Fibroblast of skin of left biceps (primary cell): ENCODE measurements at regions not wholly inside any gene's neighbourhood (a gene's known extent, or its start where the extent isn't known, plus 50 kb on each side); places are given as distances from the start of the nearest gene placed in this dataset.

ENCODE experiments used
- DNase-seq, 2 experiments: peaks; one replicate each; pipeline ENCODE4 v3.0.0-alpha.2; 2013; ENCODE audit warnings: low read depth in 2 of 2

DNA sequence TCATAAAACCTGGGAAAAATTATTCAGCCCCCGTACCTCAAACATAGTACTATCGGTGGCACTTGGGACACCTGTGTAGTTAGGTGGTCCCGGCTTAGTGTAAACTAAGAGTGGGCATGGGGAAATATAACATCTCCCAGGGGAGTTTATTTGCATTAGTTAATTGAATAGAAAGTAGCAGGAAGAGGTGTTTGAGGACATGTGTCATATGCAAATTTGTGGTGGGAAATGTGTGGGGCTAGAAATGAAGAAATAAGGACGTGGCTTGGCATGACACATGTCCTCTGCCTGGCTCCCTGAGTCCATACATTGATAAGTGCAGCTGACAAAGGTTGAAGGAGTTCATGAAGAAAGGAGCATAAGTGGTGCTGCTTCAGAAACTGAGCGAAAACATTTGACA is 483.6 kb downstream of the SH2D1A start:
- no peak for DNase-seq

- DNase-seq = no peak
These were observed 482.9 kb upstream of the TEX13C start for GRCh38 chrX:124836786-124837185.

- DNase-seq = no peak
These were observed 477.5 kb upstream of the TEX13C start for GRCh38 chrX:124842205-124842604.

DNA sequence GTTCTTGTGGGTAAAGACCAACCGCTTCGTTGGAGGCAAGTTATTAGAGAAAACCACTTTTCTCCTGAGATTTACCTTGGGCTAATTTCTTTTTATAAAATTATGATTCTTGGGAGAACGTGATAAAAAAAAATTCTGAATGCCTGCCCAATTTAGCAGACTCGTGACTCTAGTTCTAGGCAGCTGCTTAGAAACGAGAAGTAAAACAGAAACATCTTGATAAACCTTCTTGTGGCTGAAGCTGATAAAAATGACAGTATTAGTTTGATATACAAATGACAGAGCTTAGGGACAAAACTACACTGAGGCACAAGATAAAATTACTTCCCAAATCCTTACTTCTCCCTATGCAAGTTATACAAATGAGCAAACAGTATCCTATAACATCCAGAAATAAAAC is 458.9 kb upstream of the TEX13C start:
- DNase-seq = no peak

DNA sequence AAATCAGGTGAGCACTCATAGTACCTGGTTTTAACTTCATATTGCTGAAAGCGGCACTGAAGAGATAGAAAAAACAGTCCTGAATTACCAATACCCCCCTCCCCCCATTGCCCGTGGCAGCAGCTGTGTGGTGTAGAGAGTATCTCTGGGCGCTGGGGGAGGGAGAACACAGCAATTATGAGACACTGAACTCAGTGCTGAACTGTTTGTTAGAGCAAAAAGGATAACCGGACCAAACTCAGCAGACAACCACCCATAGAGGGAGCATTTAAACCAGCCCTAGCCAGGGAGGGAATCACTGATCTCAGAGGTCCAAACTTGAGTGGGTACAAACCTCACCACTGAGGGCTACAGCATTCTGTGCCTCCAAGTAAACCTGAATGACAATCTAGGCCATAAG is 457.4 kb upstream of the TEX13C start:
- DNase-seq = no peak

- DNase-seq = no peak
These were observed 456.4 kb upstream of the TEX13C start for GRCh38 chrX:124863303-124863702.

DNA sequence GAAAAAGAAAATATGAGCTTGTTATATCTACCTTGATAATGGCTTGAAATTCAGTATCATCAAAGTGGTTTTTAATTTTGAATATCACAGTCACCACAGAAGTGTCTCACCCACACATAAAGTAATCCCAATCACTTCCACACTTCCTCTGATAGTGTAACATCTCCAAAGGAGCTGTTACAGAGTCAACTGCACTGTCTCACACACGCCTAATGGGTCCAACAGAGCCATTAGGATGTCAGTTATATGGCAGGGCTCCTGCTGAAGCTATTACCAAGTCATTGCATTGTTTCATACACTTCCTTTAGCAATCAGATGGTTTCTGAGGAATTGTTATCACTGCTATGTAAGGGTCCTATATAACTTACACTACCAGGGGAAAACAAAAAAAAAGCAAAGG is 432.1 kb upstream of the TEX13C start:
- no peak for DNase-seq

- DNase-seq = no peak
These were observed 423.7 kb upstream of the TEX13C start for GRCh38 chrX:124895947-124896346.

- no peak for DNase-seq
These were observed 416.7 kb upstream of the TEX13C start for GRCh38 chrX:124902953-124903352.

DNA sequence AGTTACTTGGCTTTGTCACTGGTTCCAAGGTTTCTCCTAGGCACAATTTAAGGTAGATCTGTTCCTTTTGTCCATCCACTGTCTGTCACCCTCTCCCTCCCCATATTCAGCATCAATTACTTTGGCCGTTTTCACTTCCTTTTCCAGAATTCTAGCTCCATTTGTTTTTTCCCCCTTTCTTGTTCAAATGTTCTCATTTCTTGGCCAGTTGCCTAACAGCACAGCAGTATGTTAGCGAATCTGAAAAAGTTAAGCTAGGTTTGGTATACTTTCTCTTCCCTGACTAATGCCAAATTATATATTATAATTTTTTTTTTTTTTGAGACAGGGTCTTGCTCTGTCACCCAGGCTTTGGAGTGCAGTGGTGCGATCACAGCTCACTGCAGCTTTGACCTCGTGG is 409.1 kb upstream of the TEX13C start:
- DNase-seq = no peak

GRCh38 chrX:124917011-124917410 is 402.7 kb upstream of the TEX13C start:
- DNase-seq = no peak

DNA sequence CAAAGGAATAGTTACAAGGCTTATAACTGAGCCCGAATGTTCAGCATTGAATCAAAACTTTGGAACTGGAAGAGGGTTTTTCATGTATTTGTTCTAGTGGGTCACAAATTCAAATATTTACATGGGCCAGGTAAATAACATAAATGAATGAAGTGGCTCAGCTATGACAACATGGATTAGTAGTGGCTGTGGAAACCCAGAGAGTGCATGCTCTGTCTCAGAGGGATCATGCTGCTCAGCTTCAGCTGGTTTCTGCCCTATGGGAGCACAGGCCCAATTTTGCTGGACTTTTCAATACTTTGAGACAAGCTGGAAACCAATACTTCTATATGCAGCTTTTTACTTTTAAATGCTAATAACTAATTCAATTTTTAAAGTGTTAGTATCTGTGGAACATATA is 394.0 kb upstream of the TEX13C start:
- no peak for DNase-seq

DNA sequence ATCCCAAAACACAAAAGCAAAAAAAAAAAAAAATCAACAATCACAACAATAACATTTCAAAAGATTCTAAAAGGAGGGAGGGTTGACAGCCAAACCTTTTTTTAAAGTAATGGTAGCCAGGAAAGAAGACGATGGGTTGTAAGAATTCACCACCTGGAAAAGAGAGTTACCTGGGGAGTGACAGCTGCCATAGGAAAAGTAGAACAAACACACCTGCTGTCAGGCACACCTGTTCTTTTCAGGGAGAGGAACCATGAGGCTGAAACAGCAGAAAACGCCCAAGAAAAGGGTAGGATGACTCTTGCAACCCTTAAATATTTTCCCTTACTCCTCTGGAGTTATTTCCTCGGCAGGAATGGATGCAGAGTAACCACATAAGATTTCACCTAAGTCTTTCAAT is 388.4 kb upstream of the TEX13C start:
- DNase-seq = no peak

GRCh38 chrX:124931958-124932357 is 387.7 kb upstream of the TEX13C start:
- DNase-seq = no peak

DNA sequence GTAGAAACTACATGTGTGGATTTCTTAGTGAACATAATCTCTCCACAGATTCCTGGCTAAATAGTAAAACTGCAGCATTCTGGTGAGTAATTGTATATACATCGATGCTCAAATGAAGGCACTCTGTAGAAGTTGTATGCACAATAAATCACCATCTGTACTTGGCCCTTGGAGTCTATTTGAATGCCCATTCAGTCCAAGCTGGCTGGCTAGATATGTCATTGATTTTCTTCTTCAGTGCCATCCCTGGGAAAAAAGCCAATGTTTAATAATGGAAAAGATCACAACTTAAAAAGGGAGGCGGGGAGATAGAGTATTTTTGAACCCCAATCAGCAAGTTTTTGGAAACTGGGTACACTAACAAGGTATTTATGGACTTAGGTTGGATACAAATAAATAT is 381.0 kb upstream of the TEX13C start:
- no peak for DNase-seq

- DNase-seq = no peak
These were observed 379.1 kb upstream of the TEX13C start for GRCh38 chrX:124940531-124940930.

GRCh38 chrX:124954402-124954801 is 365.3 kb upstream of the TEX13C start:
- no peak for DNase-seq

GRCh38 chrX:124960454-124960853 is 359.2 kb upstream of the TEX13C start:
- DNase-seq = no peak

- no peak for DNase-seq
These were observed 356.0 kb upstream of the TEX13C start, which contains the start of gene TENM1 for GRCh38 chrX:124963717-124964116. Gene TENM1 (minus strand): TSS chrX:124963817.

- no peak for DNase-seq
These were observed 344.2 kb upstream of the TEX13C start for GRCh38 chrX:124975456-124975855.

DNA sequence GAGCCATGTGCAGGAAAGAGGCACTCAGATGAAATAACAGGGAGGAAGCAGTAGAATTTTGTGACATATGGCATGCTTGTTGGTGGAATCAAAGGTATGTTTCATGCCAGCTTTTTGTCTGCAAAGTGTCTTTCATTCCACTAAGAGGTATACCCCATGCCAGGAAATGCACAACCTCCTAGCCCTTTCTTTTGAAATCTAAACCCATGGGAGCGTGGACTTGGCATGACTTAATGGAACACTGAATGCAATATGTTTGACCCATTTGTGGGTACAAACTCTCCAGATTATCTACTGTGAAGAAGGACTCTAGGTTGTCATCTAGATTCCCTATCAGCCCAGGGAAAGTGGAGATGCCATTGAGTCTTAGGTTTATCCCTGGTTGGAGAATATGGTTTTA is 338.3 kb upstream of the TEX13C start:
- no peak for DNase-seq

GRCh38 chrX:124984140-124984813 is 335.4 kb upstream of the TEX13C start:
- no peak for DNase-seq

GRCh38 chrX:124986284-124986683 is 333.4 kb upstream of the TEX13C start:
- DNase-seq = no peak

DNA sequence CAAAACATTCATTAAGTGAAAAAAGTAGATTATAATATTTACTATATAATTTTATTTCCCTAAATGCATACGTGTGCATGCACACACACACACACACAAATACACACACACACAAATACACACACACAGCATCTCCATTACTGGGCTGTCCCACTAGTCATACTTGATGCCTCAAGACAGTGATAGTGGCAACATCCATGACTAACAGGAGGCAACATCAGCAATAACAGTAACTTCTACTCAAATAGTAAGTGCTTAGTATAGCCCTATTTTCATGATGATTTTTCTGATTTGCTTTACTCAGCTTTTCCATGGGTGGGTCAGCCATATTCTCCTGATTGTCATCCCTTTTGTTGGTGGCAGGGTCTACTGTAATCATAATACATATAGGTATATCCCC is 325.9 kb upstream of the TEX13C start:
- no peak for DNase-seq
